Lung (tissue), 11 donors: ENCODE measurements at regions not wholly inside any gene's neighbourhood (a gene's known extent, or its start where the extent isn't known, plus 50 kb on each side); places are given as distances from the start of the nearest gene placed in this dataset.

Source experiments
- ATAC-seq: fragments of 200-7000 bp; cut with Tn5 transposase; one replicate; pipeline ENCODE4 v1.9.1; 2020; ENCODE audit warnings: moderate number of reproducible peaks; ENCODE audit not compliant: insufficient read depth, low FRiP score
- DNase-seq, 3 donors: peaks; one replicate each; pipeline ENCODE4 v3.0.0-alpha.2; 2013 to 2017
- H3K27ac ChIP-seq, 2 donors: one replicate each; pipeline ENCODE4 v1.5.1; 2013; ENCODE audit warnings: mild to moderate bottlenecking in 2 of 2, moderate library complexity in 2 of 2, control low read depth in 1 of 2, inconsistent platforms in 1 of 2, low read depth in 1 of 2, low read length in 1 of 2
- H3K27me3 ChIP-seq, 3 donors: one replicate each; pipeline ENCODE4 v1.5.1; 2013; ENCODE audit warnings: low read length in 2 of 3; ENCODE audit not compliant: control insufficient read depth in 3 of 3, insufficient read depth in 3 of 3
- H3K36me3 ChIP-seq, 4 donors: one replicate each; pipeline ENCODE4 v1.5.1; 2013; ENCODE audit warnings: low read length in 4 of 4, mild to moderate bottlenecking in 1 of 4, moderate library complexity in 1 of 4; ENCODE audit not compliant: control insufficient read depth in 4 of 4, insufficient read depth in 4 of 4
- H3K4me1 ChIP-seq, 5 donors: one replicate each; pipeline ENCODE4 v1.5.1; 2013; ENCODE audit warnings: low read length in 5 of 5, mild to moderate bottlenecking in 2 of 5, moderate library complexity in 1 of 5; ENCODE audit not compliant: control insufficient read depth in 5 of 5, insufficient read depth in 5 of 5
- H3K4me3 ChIP-seq: one replicate; pipeline ENCODE4 v1.5.1; 2013; ENCODE audit warnings: mild to moderate bottlenecking, control low read depth, moderate library complexity
- H3K9ac ChIP-seq, 2 donors: one replicate each; pipeline ENCODE4 v1.5.1; 2013; ENCODE audit warnings: low read length in 2 of 2, control low read depth in 1 of 2; ENCODE audit not compliant: insufficient read depth in 1 of 2
- H3K9me3 ChIP-seq, 4 donors: one replicate each; pipeline ENCODE4 v1.5.1; 2013; ENCODE audit warnings: low read length in 3 of 4, mild to moderate bottlenecking in 1 of 4, moderate library complexity in 1 of 4; ENCODE audit not compliant: control insufficient read depth in 4 of 4, insufficient read depth in 3 of 4
- CTCF ChIP-seq: IDR thresholded peaks from 2 replicates; pipeline ENCODE4 v1.5.1; 2012; ENCODE audit warnings: mild to moderate bottlenecking; ENCODE audit errors: control extremely low read depth, extremely low read depth
- WGBS, 2 donors: extraction: QIAGEN DNeasy Blood & Tissue Kit; methylation state at CpG; one replicate each; pipeline ENCODE4 v1.1.7; 2013; 5-methylcytosine and 5-hydroxymethylcytosine counted together
- donor health status: control.
- donor health status: control.
- donor health status: Bipolar disorder and iron deficiency.
- donor health status: healthy.
- donor health status: DM: yes; HTN: yes; CAD: no.

GRCh38 chr12:17348311-17348710 lies 741.7 kb downstream of the RERGL start:
- no peaks in the 10 kb centered on the region for H3K36me3 ChIP-seq
- no peak for DNase-seq
- no peak overlapping the region for H3K27ac ChIP-seq
- no peak for TF ChIP-seq CTCF
- no peaks in the 10 kb centered on the region for H3K4me1 ChIP-seq
- ATAC-seq: no peak
- no peak overlapping the region for H3K4me3 ChIP-seq
- no peaks in the 10 kb centered on the region for H3K27me3 ChIP-seq
- no peaks in the 10 kb centered on the region for H3K9me3 ChIP-seq
- H3K9ac ChIP-seq: no peak overlapping the region

GRCh38 chr12:17344649-17345048 lies 738.7 kb upstream of the LMO3 start:
- no peaks in the 10 kb centered on the region for H3K9me3 ChIP-seq
- DNase-seq (no peak), ATAC-seq (no peak)
- no peak overlapping the region for H3K4me3 ChIP-seq
- no peaks in the 10 kb centered on the region for H3K27me3 ChIP-seq
- 82 to 88% methylated on average over 1 of the region's 1 CpG for WGBS, 2 donors
- H3K36me3 ChIP-seq: no peaks in the 10 kb centered on the region
- TF ChIP-seq CTCF: no peak
- H3K9ac ChIP-seq: no peak overlapping the region
- no peaks in the 10 kb centered on the region for H3K4me1 ChIP-seq
- H3K27ac ChIP-seq: no peak overlapping the region

- TF ChIP-seq CTCF: no peak
- no peak for ATAC-seq
- WGBS, 2 donors: 29 to 42% methylated on average over 1 of the region's 1 CpG
- Histone ChIP-seq H3K9me3 (no peaks in the 10 kb centered on the region), H3K4me3 (no peak overlapping the region), H3K4me1 (no peaks in the 10 kb centered on the region), H3K36me3 (no peaks in the 10 kb centered on the region), H3K27ac (no peak overlapping the region), H3K9ac (no peak overlapping the region), H3K27me3 (no peaks in the 10 kb centered on the region)
- DNase-seq: no peak
Observed at GRCh38 chr12:17342381-17342961, 736.5 kb upstream of the LMO3 start.

GRCh38 chr12:17335487-17335886 lies 729.5 kb upstream of the LMO3 start:
- Histone ChIP-seq H3K4me1 (no peaks in the 10 kb centered on the region), H3K27me3 (no peaks in the 10 kb centered on the region), H3K4me3 (no peak overlapping the region), H3K27ac (no peak overlapping the region), H3K9me3 (peaks cover 0 to 8% (median 0%) of the 10 kb centered on the region in 4 donors), H3K9ac (no peak overlapping the region), H3K36me3 (no peaks in the 10 kb centered on the region)
- no peak for DNase-seq
- TF ChIP-seq CTCF: no peak
- no peak for ATAC-seq
- 88 to 94% methylated on average over 3 of the region's 3 CpGs for WGBS, 2 donors
